DND-41 (cell line): ENCODE measurements at regions not wholly inside any gene's neighbourhood (a gene's known extent, or its start where the extent isn't known, plus 50 kb on each side); places are given as distances from the start of the nearest gene placed in this dataset.

Experiments used
- EZH2 ChIP-seq: IDR thresholded peaks from 3 replicates; pipeline ENCODE4 v1.6.1; 2012; ENCODE audit warnings: borderline replicate concordance, low read depth, mild to moderate bottlenecking, moderate library complexity, low read length, inconsistent platforms; ENCODE audit not compliant: severe bottlenecking
- TF ChIP-seq, protein P1 (sequence below): IDR thresholded peaks from 2 replicates; pipeline ENCODE4 v1.5.1; 2012; ENCODE audit warnings: borderline replicate concordance, low read length, moderate library complexity, mild to moderate bottlenecking; ENCODE audit not compliant: poor library complexity, severe bottlenecking; ENCODE audit errors: extremely low read depth

DNA sequence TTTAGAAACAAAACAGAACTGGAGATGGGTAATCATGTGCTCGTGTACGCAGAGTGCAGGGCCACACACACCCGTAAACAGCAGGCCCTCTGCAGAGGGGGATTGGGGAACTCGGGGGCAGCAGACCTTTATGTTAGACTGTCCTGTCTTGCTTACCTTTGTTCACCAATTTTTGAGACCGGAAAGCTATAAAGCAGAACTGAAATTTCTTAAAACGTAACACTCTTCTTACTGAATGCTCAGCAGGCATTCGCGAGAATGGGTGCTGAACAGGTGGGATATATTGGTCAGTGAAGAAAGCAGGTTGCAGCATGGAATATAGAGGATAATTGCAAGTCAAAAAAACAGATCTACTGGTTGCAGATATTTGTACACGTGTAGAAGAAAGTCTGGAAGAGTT, 211.1 kb downstream of the BMP7 start:
- TF ChIP-seq, protein P1, sequence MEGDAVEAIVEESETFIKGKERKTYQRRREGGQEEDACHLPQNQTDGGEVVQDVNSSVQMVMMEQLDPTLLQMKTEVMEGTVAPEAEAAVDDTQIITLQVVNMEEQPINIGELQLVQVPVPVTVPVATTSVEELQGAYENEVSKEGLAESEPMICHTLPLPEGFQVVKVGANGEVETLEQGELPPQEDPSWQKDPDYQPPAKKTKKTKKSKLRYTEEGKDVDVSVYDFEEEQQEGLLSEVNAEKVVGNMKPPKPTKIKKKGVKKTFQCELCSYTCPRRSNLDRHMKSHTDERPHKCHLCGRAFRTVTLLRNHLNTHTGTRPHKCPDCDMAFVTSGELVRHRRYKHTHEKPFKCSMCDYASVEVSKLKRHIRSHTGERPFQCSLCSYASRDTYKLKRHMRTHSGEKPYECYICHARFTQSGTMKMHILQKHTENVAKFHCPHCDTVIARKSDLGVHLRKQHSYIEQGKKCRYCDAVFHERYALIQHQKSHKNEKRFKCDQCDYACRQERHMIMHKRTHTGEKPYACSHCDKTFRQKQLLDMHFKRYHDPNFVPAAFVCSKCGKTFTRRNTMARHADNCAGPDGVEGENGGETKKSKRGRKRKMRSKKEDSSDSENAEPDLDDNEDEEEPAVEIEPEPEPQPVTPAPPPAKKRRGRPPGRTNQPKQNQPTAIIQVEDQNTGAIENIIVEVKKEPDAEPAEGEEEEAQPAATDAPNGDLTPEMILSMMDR, result no peak
- no peak for TF ChIP-seq EZH2
